Ascending aorta (tissue), 2 donors: ENCODE measurements at regions not wholly inside any gene's neighbourhood (a gene's known extent, or its start where the extent isn't known, plus 50 kb on each side); places are given as distances from the start of the nearest gene placed in this dataset.

ENCODE experiments used
- DNase-seq, 2 donors: peaks; one replicate each; pipeline ENCODE4 v3.0.0-alpha.2; 2019; ENCODE audit warnings: low spot score in 2 of 2
- H3K27ac ChIP-seq, 2 donors: fragments of 200-600 bp; sonication (generic); one replicate each; pipeline ENCODE4 v1.5.1; 2016 to 2017; ENCODE audit warnings: mild to moderate bottlenecking in 1 of 2
- H3K27me3 ChIP-seq: fragments of 200-600 bp; sonication (generic); one replicate; pipeline ENCODE4 v1.5.1; 2017
- H3K36me3 ChIP-seq, 2 donors: fragments of 200-600 bp; sonication (generic); one replicate each; pipeline ENCODE4 v1.5.1; 2016
- H3K4me1 ChIP-seq, 2 donors: fragments of 200-600 bp; sonication (generic); one replicate each; pipeline ENCODE4 v1.5.1; 2016 to 2017; ENCODE audit warnings: mild to moderate bottlenecking in 1 of 2
- H3K4me3 ChIP-seq, 2 donors: fragments of 200-600 bp; sonication (generic); one replicate each; pipeline ENCODE4 v1.5.1; 2016 to 2017; ENCODE audit warnings: mild to moderate bottlenecking in 1 of 2
- H3K9me3 ChIP-seq, 2 donors: fragments of 200-600 bp; sonication (generic); one replicate each; pipeline ENCODE4 v1.5.1; 2016
- intact Hi-C: fragments of 100-400 bp; cut with DNase I; formaldehyde crosslinking; loops from one replicate; pipeline ENCODE4 v1.15.1; 2023
- TF ChIP-seq, protein P1 (sequence below), 3 experiments: fragments of 200-600 bp in 2 of 3; fragments of 450-650 bp in 1 of 3; sonication (generic) in 2 of 3; IDR thresholded peaks; one replicate each; pipeline ENCODE4 v1.5.1; 2016 to 2019; ENCODE audit warnings: antibody characterized with exemption in 3 of 3, mild to moderate bottlenecking in 1 of 3, moderate library complexity in 1 of 3

DNA sequence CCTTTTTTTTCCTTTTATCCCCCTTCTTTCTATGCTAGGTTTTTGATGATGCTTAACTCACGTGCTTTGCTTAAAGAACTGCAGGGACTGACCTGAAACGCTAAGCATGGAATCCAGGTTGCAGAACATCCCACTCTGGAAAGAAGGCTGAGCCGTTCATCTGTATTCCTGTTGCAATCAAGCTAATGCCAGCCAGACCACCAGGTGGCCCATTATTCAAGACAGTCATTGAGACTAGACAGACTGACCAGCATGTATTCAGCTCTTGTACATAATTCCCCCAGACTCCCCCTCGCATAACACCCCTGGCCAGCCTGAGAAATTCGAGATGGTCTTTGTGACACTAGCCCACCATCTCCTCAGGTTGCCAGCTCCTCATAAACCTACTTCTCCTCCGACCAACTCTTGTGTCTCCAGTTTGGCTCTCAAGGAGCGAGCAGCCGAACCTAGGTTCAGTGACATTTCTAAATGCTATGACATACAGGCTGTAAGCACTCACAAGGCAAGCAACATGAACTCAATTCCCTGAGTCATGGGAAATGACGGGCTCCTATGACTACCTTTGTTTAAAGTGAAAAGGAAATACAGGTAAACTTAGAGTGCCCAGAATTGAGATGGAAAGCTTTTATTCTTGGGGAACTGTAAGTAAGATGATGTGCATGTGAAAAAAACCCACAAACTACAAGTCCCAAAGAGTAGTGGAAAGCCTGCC, 309.3 kb upstream of the CDYL start:
- no peak for DNase-seq
- Histone ChIP-seq H3K27me3 (no peaks in the 10 kb centered on the region), H3K9me3 (peaks cover 0 to 16% of the 10 kb centered on the region in 2 donors), H3K4me1 (no peaks in the 10 kb centered on the region), H3K27ac (no peak overlapping the region), H3K4me3 (no peak overlapping the region), H3K36me3 (no peaks in the 10 kb centered on the region)
- TF ChIP-seq, protein P1, sequence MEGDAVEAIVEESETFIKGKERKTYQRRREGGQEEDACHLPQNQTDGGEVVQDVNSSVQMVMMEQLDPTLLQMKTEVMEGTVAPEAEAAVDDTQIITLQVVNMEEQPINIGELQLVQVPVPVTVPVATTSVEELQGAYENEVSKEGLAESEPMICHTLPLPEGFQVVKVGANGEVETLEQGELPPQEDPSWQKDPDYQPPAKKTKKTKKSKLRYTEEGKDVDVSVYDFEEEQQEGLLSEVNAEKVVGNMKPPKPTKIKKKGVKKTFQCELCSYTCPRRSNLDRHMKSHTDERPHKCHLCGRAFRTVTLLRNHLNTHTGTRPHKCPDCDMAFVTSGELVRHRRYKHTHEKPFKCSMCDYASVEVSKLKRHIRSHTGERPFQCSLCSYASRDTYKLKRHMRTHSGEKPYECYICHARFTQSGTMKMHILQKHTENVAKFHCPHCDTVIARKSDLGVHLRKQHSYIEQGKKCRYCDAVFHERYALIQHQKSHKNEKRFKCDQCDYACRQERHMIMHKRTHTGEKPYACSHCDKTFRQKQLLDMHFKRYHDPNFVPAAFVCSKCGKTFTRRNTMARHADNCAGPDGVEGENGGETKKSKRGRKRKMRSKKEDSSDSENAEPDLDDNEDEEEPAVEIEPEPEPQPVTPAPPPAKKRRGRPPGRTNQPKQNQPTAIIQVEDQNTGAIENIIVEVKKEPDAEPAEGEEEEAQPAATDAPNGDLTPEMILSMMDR (IDR thresholded peaks at IDR 0.05): no peak
- intact Hi-C loops: no loop called here

DNA sequence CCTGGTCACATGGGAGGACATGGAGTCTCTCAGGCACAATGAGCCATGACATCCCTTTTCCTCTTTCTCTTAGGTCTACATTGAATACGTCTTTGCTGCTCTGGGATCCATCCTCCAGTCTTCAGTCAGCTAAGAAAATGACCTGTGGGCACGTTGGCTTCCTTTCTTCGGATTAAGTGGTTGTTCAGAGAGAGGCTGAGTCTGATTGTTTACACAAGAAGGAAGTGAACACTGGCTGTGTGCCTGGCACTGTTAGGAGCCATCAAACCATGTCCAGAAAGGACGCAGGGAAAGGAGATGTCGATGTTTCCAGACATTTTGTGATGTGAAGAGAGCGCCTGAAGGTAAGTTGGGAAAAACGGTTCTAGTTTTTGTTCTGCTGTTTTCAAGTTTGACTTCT, 309.9 kb upstream of the CDYL start:
- H3K27me3 ChIP-seq: no peaks in the 10 kb centered on the region
- no peak overlapping the region for H3K4me3 ChIP-seq
- intact Hi-C loops: no loop called here
- H3K4me1 ChIP-seq: no peaks in the 10 kb centered on the region
- no peaks in the 10 kb centered on the region for H3K36me3 ChIP-seq
- peaks cover 0 to 9% of the 10 kb centered on the region in 2 donors for H3K9me3 ChIP-seq
- TF ChIP-seq, protein P1 (IDR thresholded peaks at IDR 0.05): no peak
- H3K27ac ChIP-seq: no peak overlapping the region
- no peak for DNase-seq

DNA sequence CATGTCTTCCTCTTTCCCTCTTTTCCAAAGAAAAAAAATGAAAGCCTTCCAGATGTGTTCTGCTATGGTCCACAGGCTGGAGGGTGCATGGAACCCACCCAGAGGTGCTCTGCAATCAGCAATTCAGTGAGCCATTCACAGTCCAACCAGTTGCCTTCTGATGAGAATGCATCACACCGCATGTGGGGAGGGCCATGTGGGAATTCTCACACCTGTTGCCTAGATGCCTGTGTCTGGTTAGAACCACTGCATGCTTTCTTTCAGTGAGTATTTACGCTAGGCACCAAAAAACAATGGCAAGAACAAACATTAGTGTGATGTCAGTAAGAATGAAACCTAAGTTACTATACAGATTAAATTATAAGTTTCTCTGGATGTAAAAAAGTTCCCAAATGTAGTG, 311.6 kb upstream of the CDYL start:
- intact Hi-C loops: no loop called here
- H3K36me3 ChIP-seq: no peaks in the 10 kb centered on the region
- TF ChIP-seq, protein P1 (IDR thresholded peaks at IDR 0.05): no peak
- H3K27me3 ChIP-seq: no peaks in the 10 kb centered on the region
- DNase-seq: no peak
- peaks cover 6 to 7% of the 10 kb centered on the region in 2 donors for H3K4me1 ChIP-seq
- H3K9me3 ChIP-seq: no peaks in the 10 kb centered on the region
- H3K27ac ChIP-seq: no peak overlapping the region
- H3K4me3 ChIP-seq: no peak overlapping the region

DNA sequence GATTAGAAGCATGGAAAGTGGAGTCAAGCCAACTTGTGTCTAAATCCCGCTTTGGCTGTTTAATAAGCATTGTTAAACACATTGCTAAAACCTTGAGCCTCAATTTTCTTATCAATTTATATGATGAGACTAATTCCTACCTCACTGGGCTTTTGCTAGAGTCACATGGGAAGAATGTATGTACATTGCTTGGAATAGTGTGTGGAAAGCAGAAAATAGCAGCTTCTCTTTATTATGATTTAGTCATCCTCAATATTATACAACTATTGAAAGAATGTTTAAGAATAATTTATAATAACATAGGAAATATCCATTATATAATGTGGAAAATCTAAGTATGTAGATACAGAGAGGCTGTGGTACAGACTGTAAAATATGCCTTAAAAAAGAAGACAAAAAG, 313.0 kb upstream of the CDYL start:
- Histone ChIP-seq H3K36me3 (no peaks in the 10 kb centered on the region), H3K27ac (no peak overlapping the region), H3K9me3 (no peaks in the 10 kb centered on the region), H3K4me1 (peaks cover 7 to 10% of the 10 kb centered on the region in 2 donors), H3K27me3 (no peaks in the 10 kb centered on the region), H3K4me3 (no peak overlapping the region)
- no peak for DNase-seq
- intact Hi-C loops: no loop called here
- TF ChIP-seq, protein P1 (IDR thresholded peaks at IDR 0.05): no peak

DNA sequence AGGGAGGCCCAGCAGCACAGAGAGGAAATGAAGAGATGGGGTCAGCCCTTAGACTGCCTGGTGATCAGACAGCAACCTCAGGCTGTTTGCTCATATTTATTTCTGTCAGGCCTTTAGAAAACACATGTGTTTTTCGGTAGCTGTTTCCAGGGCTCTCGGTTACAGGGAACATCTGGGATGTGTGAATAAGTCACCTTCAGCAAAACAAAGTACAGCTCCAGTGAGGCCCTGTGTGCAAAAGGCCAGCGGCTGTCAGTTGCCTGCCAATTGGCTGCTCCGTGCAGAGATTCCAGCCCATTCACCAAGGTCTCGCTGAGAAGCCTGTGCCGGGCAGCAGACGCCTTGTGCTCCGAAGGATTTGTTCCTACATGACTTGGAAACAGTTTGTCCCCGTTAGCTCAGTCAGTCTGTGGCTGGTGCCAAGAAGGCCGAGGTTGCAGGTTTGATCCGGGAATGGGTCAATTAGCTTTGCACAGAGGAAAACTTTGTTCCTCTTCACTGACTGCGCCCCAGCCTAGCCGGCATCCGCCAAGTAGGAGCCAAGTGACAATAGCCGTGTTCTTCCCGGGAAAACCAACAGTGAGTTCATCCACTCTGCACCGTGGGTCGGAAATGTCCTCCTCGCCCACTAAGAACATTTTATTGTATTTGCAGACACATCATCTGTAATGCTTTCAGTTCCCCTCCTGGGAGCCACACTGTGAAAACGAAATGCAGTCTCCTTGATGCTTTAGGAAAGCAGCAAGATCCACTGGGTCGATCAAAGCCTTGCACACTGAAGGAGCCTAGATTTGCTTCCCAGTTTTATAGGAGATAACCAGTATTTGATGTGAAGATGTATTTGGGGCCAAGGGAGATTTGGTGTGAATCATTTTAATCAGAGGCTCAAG, 315.4 kb upstream of the CDYL start:
- Histone ChIP-seq H3K4me3 (peak overlapping the region in 1 of 2 donors; percentile 27), H3K36me3 (no peaks in the 10 kb centered on the region), H3K4me1 (peaks cover 7 to 10% of the 10 kb centered on the region in 2 donors), H3K27ac (peak overlapping the region; percentile 44 to 63), H3K9me3 (no peaks in the 10 kb centered on the region), H3K27me3 (no peaks in the 10 kb centered on the region)
- intact Hi-C loops: no loop called here
- DNase-seq: peak; percentile 9 to 81
- TF ChIP-seq, protein P1 (IDR thresholded peaks at IDR 0.05): no peak
